Keratinocyte (primary cell): ENCODE measurements at regions not wholly inside any gene's neighbourhood (a gene's known extent, or its start where the extent isn't known, plus 50 kb on each side); places are given as distances from the start of the nearest gene placed in this dataset.
A peak's percentile ranks its signal among the peaks of the same experiment; 100 is the strongest.

Experiments used
- DNase-seq: peaks from one replicate; pipeline ENCODE4 v3.0.0-alpha.2; 2011; ENCODE audit warnings: low read depth, missing footprints, low spot score
- FAIRE-seq: peaks from 2 replicates; lab custom pipeline; 2011; peaks lifted over from hg19 to GRCh38; lab: Jason Lieb, UNC
- H2AFZ ChIP-seq: 2 replicates; pipeline ENCODE4 v1.6.0; 2012; ENCODE audit warnings: low read length, control low read depth, inconsistent platforms; ENCODE audit not compliant: control insufficient read depth
- H3K27ac ChIP-seq: 2 replicates; pipeline ENCODE4 v1.5.1; 2011; ENCODE audit warnings: low read length; ENCODE audit not compliant: control insufficient read depth, insufficient read depth
- H3K27me3 ChIP-seq: 3 replicates; pipeline ENCODE4 v1.6.0; 2011; ENCODE audit warnings: low read length; ENCODE audit not compliant: control insufficient read depth, insufficient read depth; ENCODE audit errors: extremely low read depth
- H3K36me3 ChIP-seq, 2 experiments: 2 replicates in 1 of 2; 3 replicates in 1 of 2; pipeline ENCODE4 v1.5.1; 2011; ENCODE audit warnings: low read length in 2 of 2, mild to moderate bottlenecking in 1 of 2; ENCODE audit not compliant: control insufficient read depth in 2 of 2, insufficient read depth in 2 of 2; ENCODE audit errors: extremely low read depth in 1 of 2
- H3K4me1 ChIP-seq: 3 replicates; pipeline ENCODE4 v1.5.1; 2011; ENCODE audit warnings: low read length; ENCODE audit not compliant: control insufficient read depth, insufficient read depth; ENCODE audit errors: extremely low read depth
- H3K4me2 ChIP-seq: 3 replicates; pipeline ENCODE4 v1.6.0; 2011; ENCODE audit warnings: low read depth, low read length; ENCODE audit not compliant: control insufficient read depth, insufficient read depth; ENCODE audit errors: extremely low read depth
- H3K4me3 ChIP-seq, 3 experiments: fragments of 200-600 bp in 1 of 3; sonication (generic) in 1 of 3; 2 replicates in 2 of 3; 3 replicates in 1 of 3; pipeline ENCODE4 v1.5.1; 2011 to 2016; ENCODE audit warnings: low read length in 3 of 3, mild to moderate bottlenecking in 3 of 3, control low read depth in 2 of 3, inconsistent platforms in 1 of 3, low read depth in 1 of 3, mixed read lengths in 1 of 3, mixed run types in 1 of 3, moderate library complexity in 1 of 3; ENCODE audit not compliant: control insufficient read depth in 2 of 3, insufficient read depth in 2 of 3; ENCODE audit errors: extremely low read depth in 1 of 3
- H3K79me2 ChIP-seq: 2 replicates; pipeline ENCODE4 v1.6.0; 2012; ENCODE audit warnings: low read length; ENCODE audit not compliant: control insufficient read depth, insufficient read depth
- H3K9ac ChIP-seq: 3 replicates; pipeline ENCODE4 v1.6.0; 2011; ENCODE audit warnings: low read length; ENCODE audit not compliant: control insufficient read depth, insufficient read depth; ENCODE audit errors: extremely low read depth
- H3K9me1 ChIP-seq: 3 replicates; pipeline ENCODE4 v1.6.0; 2011; ENCODE audit warnings: low read length; ENCODE audit not compliant: control insufficient read depth, insufficient read depth; ENCODE audit errors: extremely low read depth
- H3K9me3 ChIP-seq: 2 replicates; pipeline ENCODE4 v1.5.1; 2012; ENCODE audit warnings: low read depth, low read length; ENCODE audit not compliant: control insufficient read depth
- H4K20me1 ChIP-seq: 3 replicates; pipeline ENCODE4 v1.6.0; 2011; ENCODE audit warnings: low read length; ENCODE audit not compliant: control insufficient read depth, insufficient read depth; ENCODE audit errors: extremely low read depth
- CTCF ChIP-seq, 3 experiments: IDR thresholded peaks in 1 of 3; conservative IDR thresholded peaks in 1 of 3; optimal IDR thresholded peaks in 1 of 3; 2 replicates in 2 of 3; 3 replicates in 1 of 3; pipeline versions ENCODE3 to v1.5.1; 2011; ENCODE audit warnings: low read length in 3 of 3, mild to moderate bottlenecking in 3 of 3, moderate library complexity in 2 of 3, control low read depth in 1 of 3, inconsistent platforms in 1 of 3; ENCODE audit not compliant: insufficient read depth in 2 of 3; ENCODE audit errors: extremely low read depth in 1 of 3
- EZH2 ChIP-seq: IDR thresholded peaks from one replicate; pipeline ENCODE4 v1.6.1; 2012; ENCODE audit warnings: inconsistent platforms, mild to moderate bottlenecking, low read length, moderate library complexity
- dilution Hi-C: fragments of 300-500 bp; cut with MboI; formaldehyde crosslinking; loops from one replicate; pipeline ENCODE4 v1.7.0; 2020; ENCODE audit warnings: low sequenced_read_pairs; ENCODE audit not compliant: extremely low pct_ligation_motif_present

- DNase-seq (no peak), FAIRE-seq (peak; percentile 34)
- no peaks in the 10 kb centered on the region for H3K9me1 ChIP-seq
- no peak overlapping the region for H3K4me2 ChIP-seq
- H2AFZ ChIP-seq = no peak overlapping the region
- H3K4me3 ChIP-seq = no peak overlapping the region
- no peaks in the 10 kb centered on the region for H3K79me2 ChIP-seq
- H4K20me1 ChIP-seq = no peaks in the 10 kb centered on the region
- H3K27ac ChIP-seq = no peak overlapping the region
- no peak for TF ChIP-seq EZH2
- no peak for TF ChIP-seq CTCF (optimal IDR thresholded peaks at IDR 0.05 in 1 of 3, IDR thresholded peaks at IDR 0.05 in 1 of 3, conservative IDR thresholded peaks at IDR 0.05 in 1 of 3; ENCODE audit: extremely low read depth in 1 of 3, insufficient read depth in 2 of 3, low read length in 3 of 3)
- H3K9me3 ChIP-seq = no peaks in the 10 kb centered on the region
- H3K4me1 ChIP-seq = no peaks in the 10 kb centered on the region
- no peaks in the 10 kb centered on the region for H3K27me3 ChIP-seq
- dilution Hi-C loops = no loop called here
- H3K9ac ChIP-seq = no peak overlapping the region
- no peaks in the 10 kb centered on the region for H3K36me3 ChIP-seq
These were observed 384.7 kb downstream of the ANXA1 start for GRCh38 chr9:73536403-73536802.

DNA sequence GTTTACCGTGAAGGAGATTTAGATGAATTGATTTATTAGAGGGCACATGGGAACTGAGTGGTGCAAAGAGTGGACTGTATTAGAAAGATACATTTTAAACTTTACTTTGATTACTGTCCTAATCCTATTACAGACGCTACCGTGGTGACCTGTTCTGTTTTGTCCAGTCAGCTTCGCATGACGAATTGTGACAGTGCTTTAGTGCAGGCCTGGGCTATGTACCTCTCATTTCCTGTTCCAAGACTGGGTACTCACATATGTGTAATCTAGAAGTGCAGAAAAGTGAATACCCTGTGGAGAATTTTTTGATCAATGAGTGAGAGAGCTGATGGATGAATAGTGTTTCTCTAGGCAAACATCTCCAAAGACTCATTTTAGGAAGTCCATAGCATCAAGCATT, 385.9 kb downstream of the ANXA1 start:
- no peak for FAIRE-seq
- Histone ChIP-seq H3K79me2 (no peaks in the 10 kb centered on the region), H3K4me2 (no peak overlapping the region), H3K9me1 (no peaks in the 10 kb centered on the region), H3K27ac (no peak overlapping the region), H4K20me1 (no peaks in the 10 kb centered on the region), H3K9me3 (no peaks in the 10 kb centered on the region), H3K9ac (no peak overlapping the region), H2AFZ (no peak overlapping the region), H3K4me3 (no peak overlapping the region), H3K36me3 (no peaks in the 10 kb centered on the region), H3K4me1 (no peaks in the 10 kb centered on the region), H3K27me3 (no peaks in the 10 kb centered on the region)
- dilution Hi-C loops = no loop called here
- no peak for DNase-seq
- TF ChIP-seq CTCF (optimal IDR thresholded peaks at IDR 0.05 in 1 of 3, IDR thresholded peaks at IDR 0.05 in 1 of 3, conservative IDR thresholded peaks at IDR 0.05 in 1 of 3; ENCODE audit: extremely low read depth in 1 of 3, insufficient read depth in 2 of 3, low read length in 3 of 3) (no peak), EZH2 (no peak)
